NCI-H2081 (cell line): ENCODE measurements at regions not wholly inside any gene's neighbourhood (a gene's known extent, or its start where the extent isn't known, plus 50 kb on each side); places are given as distances from the start of the nearest gene placed in this dataset.
"Not testable (repeated sequence)": the region's sequence is repeated elsewhere in the genome, so short reads cannot be mapped to it uniquely, and the experiment has no call there.

Experiments
- DNase-seq, 2 experiments: peaks; one replicate each; lab custom pipeline; 2025; lab: John Stamatoyannopoulos, UW

- no peak for DNase-seq
Measured at GRCh38 chr20:4344670-4345069, 95.6 kb upstream of the ADRA1D start.

GRCh38 chr20:4342609-4343008 is 93.5 kb upstream of the ADRA1D start:
- no peak for DNase-seq

- DNase-seq = no peak
Measured at GRCh38 chr20:4341804-4342485, 92.9 kb upstream of the ADRA1D start.

GRCh38 chr20:4335722-4336121 is 86.6 kb upstream of the ADRA1D start:
- no peak for DNase-seq

- no peak for DNase-seq
Measured at GRCh38 chr20:4332121-4332860, 83.2 kb upstream of the ADRA1D start.

GRCh38 chr20:4330011-4330410 is 80.9 kb upstream of the ADRA1D start:
- DNase-seq = no peak

GRCh38 chr20:4329232-4329631 is 80.1 kb upstream of the ADRA1D start:
- no peak for DNase-seq

- DNase-seq = no peak
Measured at GRCh38 chr20:4328541-4328940, 79.5 kb upstream of the ADRA1D start.

- DNase-seq = no peak
Measured at GRCh38 chr20:4327956-4328355, 78.9 kb upstream of the ADRA1D start.

- no peak for DNase-seq
Measured at GRCh38 chr20:4326195-4327065, 77.3 kb upstream of the ADRA1D start.

GRCh38 chr20:4325548-4326187 is 76.6 kb upstream of the ADRA1D start:
- DNase-seq = no peak

- DNase-seq = no peak
Measured at GRCh38 chr20:4324611-4325243, 75.6 kb upstream of the ADRA1D start.

GRCh38 chr20:4322499-4322898 is 73.4 kb upstream of the ADRA1D start:
- DNase-seq = no peak

GRCh38 chr20:4320291-4320690 is 71.2 kb upstream of the ADRA1D start:
- no peak for DNase-seq

GRCh38 chr20:4318891-4319290 is 69.8 kb upstream of the ADRA1D start:
- DNase-seq = no peak

- DNase-seq = not testable (repeated sequence)
Measured at GRCh38 chr20:4310616-4311015, 61.5 kb upstream of the ADRA1D start.

GRCh38 chr20:4306206-4306605 is 57.1 kb upstream of the ADRA1D start:
- DNase-seq = no peak

- DNase-seq = no peak
Measured at GRCh38 chr20:4305091-4305490, 56.0 kb upstream of the ADRA1D start.

GRCh38 chr20:4304601-4305000 is 55.5 kb upstream of the ADRA1D start:
- no peak for DNase-seq

- DNase-seq = no peak
Measured at GRCh38 chr20:4303136-4303535, 54.0 kb upstream of the ADRA1D start.

GRCh38 chr20:4300921-4301320 is 51.8 kb upstream of the ADRA1D start:
- DNase-seq = no peak

- DNase-seq = no peak
Measured at GRCh38 chr20:4300401-4300800, 51.3 kb upstream of the ADRA1D start.
